Stimulated activated CD4-positive, alpha-beta T cell treated with anti-CD3 and anti-CD28 coated beads, Interleukin-1b, Interleukin-23, amount 100 ng/mL, for 4 hours (primary cell): ENCODE measurements at regions not wholly inside any gene's neighbourhood (a gene's known extent, or its start where the extent isn't known, plus 50 kb on each side); places are given as distances from the start of the nearest gene placed in this dataset.

ENCODE experiments used
- DNase-seq, 2 donors: peaks; one replicate each; pipeline ENCODE4 v3.0.0-alpha.2; 2020; ENCODE audit warnings: low read depth in 2 of 2

GRCh38 chr2:8630676-8631464, 51.0 kb upstream of the ID2 start:
- DNase-seq: no peak

GRCh38 chr2:8631465-8632005, 50.3 kb upstream of the ID2 start:
- DNase-seq: no peak
